HL-60 (cell line): ENCODE measurements at regions not wholly inside any gene's neighbourhood (a gene's known extent, or its start where the extent isn't known, plus 50 kb on each side); places are given as distances from the start of the nearest gene placed in this dataset.
A peak's percentile ranks its signal among the peaks of the same experiment; 100 is the strongest.

Experiments used
- DNase-seq, 2 experiments: peaks; one replicate each; pipeline ENCODE4 v3.0.0-alpha.2; 2010 to 2020; ENCODE audit warnings: low read depth in 1 of 2, low spot score in 1 of 2
- H3K27ac ChIP-seq: fragments of 250-450 bp; sonication (Bioruptor Pico); replicated peaks from 2 replicates; pipeline ENCODE4 v1.5.1; 2020; ENCODE audit warnings: mild to moderate bottlenecking, moderate library complexity
- H3K27me3 ChIP-seq: fragments of 250-450 bp; sonication (Bioruptor Pico); 2 replicates; pipeline ENCODE4 v1.5.1; 2021; ENCODE audit warnings: mild to moderate bottlenecking, moderate library complexity; ENCODE audit not compliant: insufficient read depth, poor library complexity, severe bottlenecking
- H3K4me3 ChIP-seq: replicated peaks from 2 replicates; pipeline ENCODE4 v1.5.1; 2011; ENCODE audit warnings: mild to moderate bottlenecking, control low read depth, low read length; ENCODE audit not compliant: insufficient read depth
- CTCF ChIP-seq: IDR thresholded peaks from one replicate; pipeline ENCODE4 v1.5.1; 2011; ENCODE audit warnings: low read length, control low read depth, inconsistent platforms; ENCODE audit not compliant: insufficient read depth
- GABPA ChIP-seq: IDR thresholded peaks from 2 replicates; pipeline ENCODE4 v1.6.1; 2012; ENCODE audit warnings: low read depth
- POLR2AphosphoS5 ChIP-seq: IDR thresholded peaks from 2 replicates; pipeline ENCODE4 v1.6.1; 2012; ENCODE audit warnings: low read depth
- SPI1 ChIP-seq: IDR thresholded peaks from 2 replicates; pipeline ENCODE4 v1.6.1; 2012; ENCODE audit warnings: low read depth, mild to moderate bottlenecking, borderline replicate concordance
- TF ChIP-seq, protein P1 (sequence below): IDR thresholded peaks from 2 replicates; pipeline ENCODE4 v1.6.1; 2012; ENCODE audit warnings: low read depth; ENCODE audit not compliant: insufficient replicate concordance

DNA sequence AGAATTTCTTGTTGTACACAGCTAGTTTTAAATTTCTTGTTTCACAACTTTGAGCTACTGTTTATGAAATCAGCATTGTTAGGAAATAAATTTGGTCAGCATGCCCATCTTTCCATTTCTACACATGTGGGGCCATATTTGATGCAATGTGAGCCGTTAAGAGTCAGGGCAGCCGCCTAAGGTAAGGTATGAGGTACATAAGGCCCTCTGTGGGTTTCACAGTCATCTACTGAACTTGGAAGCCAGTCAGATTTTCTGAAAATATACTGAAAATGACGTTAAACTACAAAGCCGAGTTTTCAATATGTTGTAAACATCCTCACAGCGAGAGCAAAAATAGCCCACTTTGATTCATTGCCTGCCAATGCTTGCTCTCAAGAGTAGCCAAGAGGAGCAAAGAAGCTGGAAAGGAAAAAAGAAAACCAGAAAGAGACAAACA is 94.7 kb upstream of the PDZRN3 start:
- no peak overlapping the region for H3K4me3 ChIP-seq
- peak in 1 of 2 experiments; percentile 5 for DNase-seq
- TF ChIP-seq GABPA (no peak), POLR2AphosphoS5 (no peak), SPI1 (no peak), CTCF (no peak)
- TF ChIP-seq, protein P1, sequence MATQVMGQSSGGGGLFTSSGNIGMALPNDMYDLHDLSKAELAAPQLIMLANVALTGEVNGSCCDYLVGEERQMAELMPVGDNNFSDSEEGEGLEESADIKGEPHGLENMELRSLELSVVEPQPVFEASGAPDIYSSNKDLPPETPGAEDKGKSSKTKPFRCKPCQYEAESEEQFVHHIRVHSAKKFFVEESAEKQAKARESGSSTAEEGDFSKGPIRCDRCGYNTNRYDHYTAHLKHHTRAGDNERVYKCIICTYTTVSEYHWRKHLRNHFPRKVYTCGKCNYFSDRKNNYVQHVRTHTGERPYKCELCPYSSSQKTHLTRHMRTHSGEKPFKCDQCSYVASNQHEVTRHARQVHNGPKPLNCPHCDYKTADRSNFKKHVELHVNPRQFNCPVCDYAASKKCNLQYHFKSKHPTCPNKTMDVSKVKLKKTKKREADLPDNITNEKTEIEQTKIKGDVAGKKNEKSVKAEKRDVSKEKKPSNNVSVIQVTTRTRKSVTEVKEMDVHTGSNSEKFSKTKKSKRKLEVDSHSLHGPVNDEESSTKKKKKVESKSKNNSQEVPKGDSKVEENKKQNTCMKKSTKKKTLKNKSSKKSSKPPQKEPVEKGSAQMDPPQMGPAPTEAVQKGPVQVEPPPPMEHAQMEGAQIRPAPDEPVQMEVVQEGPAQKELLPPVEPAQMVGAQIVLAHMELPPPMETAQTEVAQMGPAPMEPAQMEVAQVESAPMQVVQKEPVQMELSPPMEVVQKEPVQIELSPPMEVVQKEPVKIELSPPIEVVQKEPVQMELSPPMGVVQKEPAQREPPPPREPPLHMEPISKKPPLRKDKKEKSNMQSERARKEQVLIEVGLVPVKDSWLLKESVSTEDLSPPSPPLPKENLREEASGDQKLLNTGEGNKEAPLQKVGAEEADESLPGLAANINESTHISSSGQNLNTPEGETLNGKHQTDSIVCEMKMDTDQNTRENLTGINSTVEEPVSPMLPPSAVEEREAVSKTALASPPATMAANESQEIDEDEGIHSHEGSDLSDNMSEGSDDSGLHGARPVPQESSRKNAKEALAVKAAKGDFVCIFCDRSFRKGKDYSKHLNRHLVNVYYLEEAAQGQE, result no peak
- no peaks in the 10 kb centered on the region for H3K27me3 ChIP-seq
- H3K27ac ChIP-seq, result no peak overlapping the region

- H3K27ac ChIP-seq, result no peak overlapping the region
- H3K27me3 ChIP-seq, result no peaks in the 10 kb centered on the region
- TF ChIP-seq, protein P1, result no peak
- TF ChIP-seq CTCF, result no peak
- no peak for TF ChIP-seq SPI1
- no peak for TF ChIP-seq POLR2AphosphoS5
- no peak for TF ChIP-seq GABPA
- DNase-seq, result no peak
- no peak overlapping the region for H3K4me3 ChIP-seq
Measured at GRCh38 chr3:73718326-73719110, 93.8 kb upstream of the PDZRN3 start.

- TF ChIP-seq POLR2AphosphoS5 (no peak), CTCF (no peak), GABPA (no peak), SPI1 (no peak)
- TF ChIP-seq, protein P1, result no peak
- Histone ChIP-seq H3K4me3 (no peak overlapping the region), H3K27ac (no peak overlapping the region), H3K27me3 (no peaks in the 10 kb centered on the region)
- DNase-seq, result no peak
Measured at GRCh38 chr3:73716418-73716817, 91.7 kb upstream of the PDZRN3 start.
